H1 (cell line): ENCODE measurements at regions not wholly inside any gene's neighbourhood (a gene's known extent, or its start where the extent isn't known, plus 50 kb on each side); places are given as distances from the start of the nearest gene placed in this dataset.

Experiments
- KDM4A ChIP-seq: IDR thresholded peaks from one replicate; pipeline ENCODE4 v1.7.1; 2012; ENCODE audit warnings: low read depth, mild to moderate bottlenecking, moderate library complexity, low read length, inconsistent platforms; ENCODE audit not compliant: severe bottlenecking

- TF ChIP-seq KDM4A = no peak
- TF ChIP-seq, all 59 proteins: peak for 28
Observed at GRCh38 chr12:14260011-14260993, 105.2 kb upstream of the ATF7IP start (continued).
